ENCODE measurements at regions not wholly inside any gene's neighbourhood (a gene's known extent, or its start where the extent isn't known, plus 50 kb on each side); places are given as distances from the start of the nearest gene placed in this dataset.
A peak's percentile ranks its signal among the peaks of the same experiment; 100 is the strongest.

DNA sequence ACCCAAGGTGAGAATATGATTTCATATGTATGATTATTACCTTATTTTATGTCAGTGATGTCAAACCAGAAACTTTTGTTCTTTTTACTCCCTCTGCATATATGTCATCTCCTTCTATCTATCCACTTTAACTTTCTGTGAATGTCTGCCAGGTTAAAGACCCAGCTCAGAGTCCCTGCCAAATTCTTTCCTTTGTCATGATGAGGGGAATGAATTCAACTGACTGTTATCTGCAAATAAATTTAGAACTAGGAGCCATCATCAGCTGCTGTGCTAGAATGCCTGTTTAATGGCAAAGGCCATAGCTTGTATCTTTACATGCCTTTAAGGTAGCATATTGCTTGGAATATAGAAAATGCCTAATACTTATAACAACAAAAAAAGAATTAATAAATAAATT, 815.6 kb upstream of the NEGR1 start:
- TF ChIP-seq, protein P1, sequence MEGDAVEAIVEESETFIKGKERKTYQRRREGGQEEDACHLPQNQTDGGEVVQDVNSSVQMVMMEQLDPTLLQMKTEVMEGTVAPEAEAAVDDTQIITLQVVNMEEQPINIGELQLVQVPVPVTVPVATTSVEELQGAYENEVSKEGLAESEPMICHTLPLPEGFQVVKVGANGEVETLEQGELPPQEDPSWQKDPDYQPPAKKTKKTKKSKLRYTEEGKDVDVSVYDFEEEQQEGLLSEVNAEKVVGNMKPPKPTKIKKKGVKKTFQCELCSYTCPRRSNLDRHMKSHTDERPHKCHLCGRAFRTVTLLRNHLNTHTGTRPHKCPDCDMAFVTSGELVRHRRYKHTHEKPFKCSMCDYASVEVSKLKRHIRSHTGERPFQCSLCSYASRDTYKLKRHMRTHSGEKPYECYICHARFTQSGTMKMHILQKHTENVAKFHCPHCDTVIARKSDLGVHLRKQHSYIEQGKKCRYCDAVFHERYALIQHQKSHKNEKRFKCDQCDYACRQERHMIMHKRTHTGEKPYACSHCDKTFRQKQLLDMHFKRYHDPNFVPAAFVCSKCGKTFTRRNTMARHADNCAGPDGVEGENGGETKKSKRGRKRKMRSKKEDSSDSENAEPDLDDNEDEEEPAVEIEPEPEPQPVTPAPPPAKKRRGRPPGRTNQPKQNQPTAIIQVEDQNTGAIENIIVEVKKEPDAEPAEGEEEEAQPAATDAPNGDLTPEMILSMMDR (IDR thresholded peaks at IDR 0.05; ENCODE audit: insufficient read depth, low read depth, low read length), result no peak
- no peak overlapping the region for H3K4me3 ChIP-seq (ENCODE audit: low read depth, low read length)
- no peak for DNase-seq (ENCODE audit: low read depth)

DNA sequence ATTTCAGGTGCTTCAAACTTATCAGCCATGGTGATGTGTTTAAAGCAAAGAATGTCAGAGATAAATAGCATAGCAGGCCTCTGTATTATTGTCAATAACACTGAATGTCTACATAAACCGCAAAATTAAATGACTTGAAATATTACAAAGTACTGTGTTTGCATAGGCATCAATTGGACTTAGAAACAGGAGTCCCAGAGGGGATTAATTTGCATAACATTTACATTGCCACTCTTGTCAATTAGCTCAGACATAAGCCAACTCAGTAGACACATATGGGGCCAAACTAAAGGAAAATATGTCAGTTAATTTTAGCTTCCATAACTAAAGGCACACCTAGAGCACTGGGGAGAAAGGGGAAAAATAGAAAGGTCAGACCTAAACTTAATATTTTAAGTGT, 814.5 kb upstream of the NEGR1 start:
- no peak overlapping the region for H3K4me3 ChIP-seq (ENCODE audit: low read depth, low read length)
- TF ChIP-seq, protein P1 (IDR thresholded peaks at IDR 0.05; ENCODE audit: insufficient read depth, low read depth, low read length), result no peak
- no peak for DNase-seq (ENCODE audit: low read depth)

DNA sequence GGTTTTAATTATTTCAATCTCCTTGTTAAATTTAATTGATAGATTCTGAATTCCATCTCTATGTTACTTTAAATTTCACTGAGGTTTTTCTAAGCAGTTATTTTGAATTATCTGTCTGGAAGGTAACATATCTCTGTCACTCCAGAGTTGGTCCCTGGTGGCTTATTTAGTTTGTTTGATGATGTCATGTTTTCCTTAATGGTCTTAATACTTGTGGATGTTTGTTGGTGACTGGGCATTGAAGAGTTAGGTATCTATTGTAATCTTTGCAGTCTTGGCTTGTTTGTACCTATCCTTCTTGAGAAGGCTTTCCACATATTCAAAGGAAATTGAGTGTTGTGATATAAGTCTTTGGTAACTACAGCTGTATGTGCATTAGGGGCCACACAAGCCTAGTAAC, 810.0 kb upstream of the NEGR1 start:
- no peak overlapping the region for H3K4me3 ChIP-seq (ENCODE audit: low read depth, low read length)
- DNase-seq (ENCODE audit: low read depth), result no peak
- TF ChIP-seq, protein P1 (IDR thresholded peaks at IDR 0.05; ENCODE audit: insufficient read depth, low read depth, low read length), result no peak

DNA sequence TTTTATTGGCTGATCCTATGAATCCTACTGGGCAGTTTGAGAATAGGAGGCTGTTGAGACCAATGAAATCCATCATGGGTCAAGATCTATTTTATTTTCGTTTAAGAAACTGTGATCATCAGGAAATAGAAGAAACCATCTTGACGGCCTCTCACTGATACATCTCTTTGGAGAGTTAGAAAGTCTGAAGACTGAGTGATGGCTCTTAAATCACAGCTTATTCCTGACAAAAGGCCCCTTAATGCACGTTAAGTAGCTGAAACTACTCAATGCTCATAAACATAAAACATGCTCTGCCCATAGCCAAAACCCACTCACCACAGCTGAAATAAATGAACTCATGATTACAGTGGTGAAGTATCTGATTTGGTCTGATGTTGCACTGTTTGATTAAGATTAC, 784.5 kb upstream of the NEGR1 start:
- no peak overlapping the region for H3K4me3 ChIP-seq (ENCODE audit: low read depth, low read length)
- DNase-seq (ENCODE audit: low read depth), result no peak
- TF ChIP-seq, protein P1 (IDR thresholded peaks at IDR 0.05; ENCODE audit: insufficient read depth, low read depth, low read length), result no peak

DNA sequence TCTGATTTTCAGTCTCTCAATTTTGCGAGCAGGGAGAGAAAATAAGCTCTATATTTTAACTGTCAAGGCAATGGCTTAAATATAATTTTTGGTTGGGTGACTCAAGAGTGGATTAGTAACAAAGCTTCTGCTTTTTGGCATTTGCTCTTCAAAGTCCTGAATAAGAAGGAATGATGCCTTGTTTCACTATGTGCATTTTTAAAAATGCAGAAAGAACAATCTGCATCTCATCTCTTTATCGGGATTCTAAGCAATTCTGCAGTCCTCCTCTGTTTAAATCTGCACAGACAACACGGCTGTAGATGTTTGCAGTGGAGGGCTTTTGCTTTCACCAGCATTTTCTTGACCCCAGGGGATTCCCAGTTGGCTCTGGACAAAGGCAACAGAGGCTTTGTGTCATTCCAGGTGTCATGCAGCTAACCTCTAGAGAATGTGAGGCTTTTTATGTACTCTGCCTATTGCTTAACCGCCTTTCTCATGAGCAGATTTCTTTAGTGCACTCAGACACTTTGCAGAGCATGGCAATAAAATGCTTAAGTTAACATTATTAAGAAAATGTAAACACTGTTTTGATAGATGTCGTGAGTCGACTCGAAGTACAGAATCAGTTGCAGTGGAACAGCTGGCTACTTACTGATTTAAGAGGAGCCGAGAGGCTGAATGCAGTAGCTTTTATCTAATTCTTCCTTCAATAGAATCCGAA, 783.2 kb upstream of the NEGR1 start:
- TF ChIP-seq, protein P1 (IDR thresholded peaks at IDR 0.05; ENCODE audit: insufficient read depth, low read depth, low read length), result no peak
- H3K4me3 ChIP-seq (ENCODE audit: low read depth, low read length), result no peak overlapping the region
- peak; percentile 3 for DNase-seq (ENCODE audit: low read depth)

DNA sequence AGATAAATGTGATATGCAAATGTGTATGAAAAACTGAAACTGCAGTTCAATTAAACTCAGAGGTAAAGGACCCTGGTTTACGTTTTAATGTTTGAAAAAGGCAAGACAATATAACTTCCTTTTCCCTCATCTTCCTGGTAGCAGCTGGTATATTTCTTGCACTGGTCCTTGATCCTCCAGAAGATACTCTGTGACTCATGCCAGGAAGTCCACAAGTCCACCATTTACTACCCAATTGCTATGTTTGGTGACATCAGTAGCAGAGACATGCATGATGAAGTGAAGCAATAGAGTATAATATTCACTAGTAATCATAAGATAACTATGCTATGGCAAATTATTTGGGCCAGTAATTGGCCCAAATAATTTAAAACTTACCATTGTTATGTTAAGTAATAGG, 774.5 kb upstream of the NEGR1 start:
- DNase-seq (ENCODE audit: low read depth), result no peak
- H3K4me3 ChIP-seq (ENCODE audit: low read depth, low read length), result no peak overlapping the region
- TF ChIP-seq, protein P1 (IDR thresholded peaks at IDR 0.05; ENCODE audit: insufficient read depth, low read depth, low read length), result no peak
